ENCODE measurements at regions not wholly inside any gene's neighbourhood (a gene's known extent, or its start where the extent isn't known, plus 50 kb on each side); places are given as distances from the start of the nearest gene placed in this dataset.

DNA sequence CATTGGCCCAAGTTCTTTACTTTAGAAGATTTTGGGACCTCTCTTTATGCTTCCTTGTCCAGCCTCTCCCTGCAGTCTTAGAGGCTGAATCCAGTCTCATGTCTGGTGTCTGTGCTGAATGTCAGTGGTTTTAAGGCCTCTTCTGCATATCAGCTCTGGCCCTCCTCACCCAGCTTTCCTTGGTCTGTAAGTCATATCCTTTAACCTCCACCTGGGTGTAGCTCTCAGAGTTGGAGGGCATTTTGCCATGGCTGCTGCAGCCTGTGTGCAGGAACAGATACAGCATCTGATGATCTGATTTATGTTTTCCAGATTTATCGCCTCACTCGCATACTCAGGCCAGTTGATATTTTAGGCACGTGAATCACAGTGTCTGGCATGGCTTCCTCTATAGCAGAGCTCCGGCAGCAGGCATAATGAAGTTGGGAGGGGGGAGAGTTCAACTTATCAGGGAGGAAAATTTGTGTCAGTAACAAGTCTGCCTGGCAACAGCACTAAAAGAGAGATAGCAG is 335.0 kb downstream of the PCNX1 start:
- peak overlapping the region; percentile 5; the same call in 1 of the 2 replicates for H2AFZ ChIP-seq (ENCODE audit: low read length)

DNA sequence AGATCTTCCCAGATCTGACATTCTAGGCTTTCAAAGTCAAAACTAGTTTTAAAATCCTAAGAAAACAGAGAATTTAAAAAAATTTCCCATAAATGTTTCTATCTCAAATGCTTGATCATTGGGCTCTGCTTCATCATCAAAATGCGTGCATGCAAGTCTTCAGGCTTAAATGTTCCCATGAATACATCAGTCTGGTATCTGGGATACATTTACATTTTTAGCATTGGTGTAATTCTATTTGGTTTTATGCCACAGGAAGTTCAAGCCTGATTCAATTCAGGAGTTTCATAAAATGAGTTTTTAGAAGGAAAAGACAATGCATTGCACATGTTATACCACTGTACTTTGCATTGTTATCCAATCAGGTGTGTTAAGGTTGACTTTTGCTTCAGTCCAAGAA is 336.4 kb downstream of the PCNX1 start:
- Histone ChIP-seq H4K20me1 (ENCODE audit: insufficient read depth, low read length, poor library complexity, severe bottlenecking) (no peaks in the 10 kb centered on the region), H3K9ac (ENCODE audit: low read depth, low read length, poor library complexity, severe bottlenecking) (no peak overlapping the region), H2AFZ (ENCODE audit: low read length) (no peak overlapping the region), H3K4me3 (ENCODE audit: low read length, poor library complexity, severe bottlenecking) (no peak overlapping the region), H3K9me3 (ENCODE audit: insufficient read depth, low read depth, low read length) (peaks cover 16% of the 10 kb centered on the region; the same call in 1 of the 2 replicates), H3K27me3 (ENCODE audit: insufficient read depth, low read length, poor library complexity, severe bottlenecking) (no peaks in the 10 kb centered on the region), H3F3A (ENCODE audit: low read depth) (no peaks in the 10 kb centered on the region), H3K79me2 (ENCODE audit: insufficient read depth, low read length) (no peaks in the 10 kb centered on the region), H3K36me3 (ENCODE audit: insufficient read depth, low read length) (no peaks in the 10 kb centered on the region), H3K9me2 (replicated peaks; ENCODE audit: low read depth, low read length) (no peaks in the 10 kb centered on the region), H3K4me1 (ENCODE audit: insufficient read depth, low read length, poor library complexity, severe bottlenecking) (peaks cover 44% of the 10 kb centered on the region), H3K4me2 (ENCODE audit: low read depth, low read length, poor library complexity, severe bottlenecking) (no peak overlapping the region)
- TF ChIP-seq EZH2phosphoT487 (IDR thresholded peaks at IDR 0.05; ENCODE audit: borderline replicate concordance), result no peak
- TF ChIP-seq, protein P1, sequence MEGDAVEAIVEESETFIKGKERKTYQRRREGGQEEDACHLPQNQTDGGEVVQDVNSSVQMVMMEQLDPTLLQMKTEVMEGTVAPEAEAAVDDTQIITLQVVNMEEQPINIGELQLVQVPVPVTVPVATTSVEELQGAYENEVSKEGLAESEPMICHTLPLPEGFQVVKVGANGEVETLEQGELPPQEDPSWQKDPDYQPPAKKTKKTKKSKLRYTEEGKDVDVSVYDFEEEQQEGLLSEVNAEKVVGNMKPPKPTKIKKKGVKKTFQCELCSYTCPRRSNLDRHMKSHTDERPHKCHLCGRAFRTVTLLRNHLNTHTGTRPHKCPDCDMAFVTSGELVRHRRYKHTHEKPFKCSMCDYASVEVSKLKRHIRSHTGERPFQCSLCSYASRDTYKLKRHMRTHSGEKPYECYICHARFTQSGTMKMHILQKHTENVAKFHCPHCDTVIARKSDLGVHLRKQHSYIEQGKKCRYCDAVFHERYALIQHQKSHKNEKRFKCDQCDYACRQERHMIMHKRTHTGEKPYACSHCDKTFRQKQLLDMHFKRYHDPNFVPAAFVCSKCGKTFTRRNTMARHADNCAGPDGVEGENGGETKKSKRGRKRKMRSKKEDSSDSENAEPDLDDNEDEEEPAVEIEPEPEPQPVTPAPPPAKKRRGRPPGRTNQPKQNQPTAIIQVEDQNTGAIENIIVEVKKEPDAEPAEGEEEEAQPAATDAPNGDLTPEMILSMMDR (conservative IDR thresholded peaks at IDR 0.05; ENCODE audit: low read length), result no peak

More for the DNA sequence above, 335.0 kb downstream of the PCNX1 start:
- no peak overlapping the region for H3K9ac ChIP-seq (ENCODE audit: low read depth, low read length, poor library complexity, severe bottlenecking)
- H3K9me2 ChIP-seq (replicated peaks; ENCODE audit: low read depth, low read length), result no peaks in the 10 kb centered on the region
- TF ChIP-seq, protein P1 (conservative IDR thresholded peaks at IDR 0.05; ENCODE audit: low read length), result no peak
- TF ChIP-seq EZH2phosphoT487 (IDR thresholded peaks at IDR 0.05; ENCODE audit: borderline replicate concordance), result no peak
- no peaks in the 10 kb centered on the region for H3F3A ChIP-seq (ENCODE audit: low read depth)
- H3K4me1 ChIP-seq (ENCODE audit: insufficient read depth, low read length, poor library complexity, severe bottlenecking), result peaks cover 44% of the 10 kb centered on the region
- H3K27me3 ChIP-seq (ENCODE audit: insufficient read depth, low read length, poor library complexity, severe bottlenecking), result no peaks in the 10 kb centered on the region
- no peak overlapping the region for H3K4me2 ChIP-seq (ENCODE audit: low read depth, low read length, poor library complexity, severe bottlenecking)
- no peaks in the 10 kb centered on the region for H4K20me1 ChIP-seq (ENCODE audit: insufficient read depth, low read length, poor library complexity, severe bottlenecking)
- no peak overlapping the region for H3K4me3 ChIP-seq (ENCODE audit: low read length, poor library complexity, severe bottlenecking)
- no peaks in the 10 kb centered on the region for H3K36me3 ChIP-seq (ENCODE audit: insufficient read depth, low read length)
- peaks cover 5% of the 10 kb centered on the region; the same call in 1 of the 2 replicates for H3K9me3 ChIP-seq (ENCODE audit: insufficient read depth, low read depth, low read length)
- H3K79me2 ChIP-seq (ENCODE audit: insufficient read depth, low read length), result no peaks in the 10 kb centered on the region

DNA sequence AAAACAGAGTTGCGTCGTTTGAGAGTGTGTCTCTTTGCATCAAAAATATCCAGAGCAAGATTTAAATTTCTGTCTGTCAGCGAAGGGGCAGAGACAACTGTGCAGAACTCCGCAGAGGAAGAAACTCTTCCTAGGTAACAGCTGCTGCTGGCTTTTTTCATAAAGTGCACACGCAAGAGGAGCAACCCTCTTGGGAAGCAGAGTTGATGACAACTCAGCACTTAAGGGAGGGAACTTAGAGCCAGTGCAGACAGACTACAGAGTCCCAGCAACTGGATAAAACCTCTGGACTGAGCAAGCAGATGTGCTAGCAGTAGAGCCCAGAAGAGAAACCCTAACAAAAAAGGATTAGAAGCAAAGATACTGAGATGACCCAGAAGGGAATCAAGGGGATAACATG is 337.1 kb downstream of the PCNX1 start:
- no peaks in the 10 kb centered on the region for H3K9me2 ChIP-seq (replicated peaks; ENCODE audit: low read depth, low read length)
- H3K9me3 ChIP-seq (ENCODE audit: insufficient read depth, low read depth, low read length), result peaks cover 16% of the 10 kb centered on the region; the same call in 1 of the 2 replicates
- no peaks in the 10 kb centered on the region for H3K79me2 ChIP-seq (ENCODE audit: insufficient read depth, low read length)
- TF ChIP-seq, protein P1 (conservative IDR thresholded peaks at IDR 0.05; ENCODE audit: low read length), result no peak
- H2AFZ ChIP-seq (ENCODE audit: low read length), result no peak overlapping the region
- no peaks in the 10 kb centered on the region for H3K27me3 ChIP-seq (ENCODE audit: insufficient read depth, low read length, poor library complexity, severe bottlenecking)
- H3F3A ChIP-seq (ENCODE audit: low read depth), result no peaks in the 10 kb centered on the region
- H4K20me1 ChIP-seq (ENCODE audit: insufficient read depth, low read length, poor library complexity, severe bottlenecking), result no peaks in the 10 kb centered on the region
- peaks cover 44% of the 10 kb centered on the region for H3K4me1 ChIP-seq (ENCODE audit: insufficient read depth, low read length, poor library complexity, severe bottlenecking)
- no peak overlapping the region for H3K4me2 ChIP-seq (ENCODE audit: low read depth, low read length, poor library complexity, severe bottlenecking)
- H3K36me3 ChIP-seq (ENCODE audit: insufficient read depth, low read length), result no peaks in the 10 kb centered on the region
- H3K4me3 ChIP-seq (ENCODE audit: low read length, poor library complexity, severe bottlenecking), result no peak overlapping the region
- H3K9ac ChIP-seq (ENCODE audit: low read depth, low read length, poor library complexity, severe bottlenecking), result no peak overlapping the region

All from Loucy (cell line).